DMS 273 (cell line): ENCODE measurements at regions not wholly inside any gene's neighbourhood (a gene's known extent, or its start where the extent isn't known, plus 50 kb on each side); places are given as distances from the start of the nearest gene placed in this dataset.

Experiments
- DNase-seq: peaks from one replicate; lab custom pipeline; 2025; ENCODE audit not compliant: unreplicated experiment; lab: John Stamatoyannopoulos, UW

DNA sequence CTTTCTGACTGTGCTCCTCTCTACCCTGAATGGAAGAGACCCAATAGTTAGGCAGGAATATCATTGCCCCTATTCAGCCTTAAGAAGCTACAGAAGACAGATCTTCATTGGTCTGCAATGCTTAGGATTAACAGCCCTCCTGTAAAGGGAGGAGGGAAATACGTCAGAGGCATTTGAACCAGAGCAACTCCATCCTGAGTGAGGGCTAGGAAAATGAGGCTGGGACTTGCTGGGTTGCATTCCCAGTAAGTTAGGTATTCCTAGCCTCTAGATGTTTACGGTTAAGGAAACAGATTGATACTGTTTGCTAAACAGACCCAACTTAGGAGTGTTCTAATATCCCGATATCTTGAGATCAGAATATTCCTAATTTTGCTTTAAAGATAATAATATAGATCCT is 63.5 kb downstream of the PCDH18 start:
- no peak for DNase-seq

DNA sequence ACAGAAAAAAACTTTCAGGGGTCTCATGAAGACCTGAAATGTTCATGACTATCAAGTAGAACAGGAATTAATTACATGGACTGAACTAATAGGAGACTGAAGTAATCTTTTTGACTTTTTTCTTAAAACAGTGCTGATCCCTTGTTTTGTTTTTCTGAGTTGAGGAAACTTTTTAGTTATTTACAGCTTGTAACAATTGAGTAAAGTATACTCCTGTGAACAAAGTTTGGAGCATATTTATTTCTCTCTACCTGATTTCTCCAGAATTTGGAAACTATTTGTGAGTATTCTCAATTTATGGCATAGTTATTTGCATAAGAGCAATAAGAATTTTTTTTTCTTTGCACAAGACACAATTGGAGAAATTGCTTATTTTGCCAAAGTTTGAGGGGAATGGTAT is 64.8 kb downstream of the PCDH18 start:
- DNase-seq, result no peak

DNA sequence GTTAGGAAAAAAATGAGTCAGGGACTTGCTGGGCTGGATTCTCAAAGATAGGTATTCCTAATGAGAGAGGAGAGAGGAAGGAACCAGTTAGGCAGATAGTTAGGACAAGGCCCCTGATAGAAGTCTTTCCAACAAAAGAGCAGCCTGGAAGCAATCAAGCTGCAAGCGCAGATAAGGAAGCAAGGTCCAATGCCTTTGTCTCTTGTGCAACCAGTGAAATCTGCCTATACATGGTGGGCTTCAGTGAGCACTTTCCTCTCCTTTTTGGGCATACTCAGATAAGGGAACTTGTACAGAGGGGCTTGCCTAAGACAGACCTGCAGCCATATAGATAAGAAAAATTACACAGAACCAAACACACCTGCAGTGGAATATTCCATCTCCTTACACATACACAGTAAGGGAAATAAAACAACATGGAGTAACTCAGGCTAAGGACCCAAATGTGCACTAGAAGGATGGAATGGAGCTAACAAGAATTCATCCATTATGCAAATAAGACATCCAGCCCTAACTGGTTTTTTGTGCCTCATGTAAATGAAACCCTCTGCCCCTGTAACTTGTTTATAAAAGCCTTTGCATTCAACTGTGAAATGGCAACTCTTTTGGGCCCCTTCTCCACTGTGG is 68.8 kb downstream of the PCDH18 start:
- DNase-seq, result no peak

DNA sequence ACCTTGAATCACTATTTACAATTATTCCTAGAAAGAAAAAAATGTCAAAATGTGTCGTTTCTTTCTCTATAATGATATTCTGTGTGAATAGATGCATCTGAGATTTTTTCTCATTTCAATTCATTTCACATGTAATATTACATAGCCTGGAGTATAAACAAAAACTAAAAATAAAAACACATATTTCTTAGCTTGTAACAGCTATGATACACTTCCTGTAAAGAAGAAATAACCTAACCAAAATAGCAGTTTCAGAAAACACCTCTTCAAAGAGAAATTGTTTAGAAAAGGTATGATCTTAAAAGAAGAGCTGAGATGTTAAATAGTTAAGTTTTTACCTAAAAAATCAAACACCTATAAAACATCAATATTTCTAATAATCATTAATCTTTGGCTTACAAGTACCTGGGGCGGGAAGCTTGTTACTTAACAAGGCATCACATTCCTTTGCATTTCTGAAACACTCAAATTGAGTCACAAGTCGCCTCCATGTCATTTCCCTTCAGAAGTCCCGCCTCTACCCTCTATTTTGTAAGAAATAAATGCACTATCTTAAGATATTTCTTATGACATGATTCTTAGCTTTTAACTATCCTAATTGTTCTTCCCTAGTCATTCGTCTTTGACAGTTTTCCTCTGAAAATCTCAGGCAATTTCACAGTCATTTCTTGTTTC is 76.5 kb downstream of the PCDH18 start:
- DNase-seq, result no peak

DNA sequence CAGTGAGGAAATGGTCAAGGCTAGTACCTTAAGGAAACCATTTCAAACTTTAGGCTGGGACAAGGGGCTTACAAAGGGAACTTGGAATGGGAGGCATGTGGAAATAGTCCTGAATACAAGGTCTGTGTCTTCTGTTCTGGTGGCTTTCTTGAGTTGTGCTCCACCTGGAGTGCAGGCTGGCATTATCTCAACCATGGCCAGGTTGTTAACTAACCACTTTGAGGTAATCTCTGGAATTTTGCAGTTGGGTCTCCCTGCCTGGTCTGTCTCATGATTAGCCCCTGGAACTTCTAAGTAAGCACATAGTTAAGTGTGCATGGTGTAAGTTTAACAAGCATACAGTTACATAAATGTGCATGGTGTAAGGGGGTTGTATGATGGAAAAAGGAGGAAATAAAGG is 77.5 kb downstream of the PCDH18 start:
- DNase-seq, result no peak

DNA sequence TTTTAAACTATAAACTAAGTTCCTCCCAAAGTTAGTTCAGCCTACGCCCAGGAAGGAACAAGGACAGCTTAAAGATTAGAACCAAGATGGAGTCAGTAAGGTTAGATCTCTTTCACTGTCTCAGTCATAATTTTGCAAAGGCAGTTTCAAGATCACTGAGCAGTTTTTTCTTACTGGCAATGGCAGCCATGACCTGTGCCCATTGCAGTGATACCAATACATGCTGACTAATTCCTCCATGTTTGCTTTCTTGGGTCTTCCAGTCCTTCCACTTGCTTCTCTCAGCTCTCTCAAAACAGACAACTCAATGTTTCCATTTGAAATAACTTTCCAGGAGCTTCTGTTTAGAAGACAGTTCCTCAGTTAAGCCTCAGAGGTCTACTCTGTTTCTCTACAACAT is 79.5 kb downstream of the PCDH18 start:
- no peak for DNase-seq

DNA sequence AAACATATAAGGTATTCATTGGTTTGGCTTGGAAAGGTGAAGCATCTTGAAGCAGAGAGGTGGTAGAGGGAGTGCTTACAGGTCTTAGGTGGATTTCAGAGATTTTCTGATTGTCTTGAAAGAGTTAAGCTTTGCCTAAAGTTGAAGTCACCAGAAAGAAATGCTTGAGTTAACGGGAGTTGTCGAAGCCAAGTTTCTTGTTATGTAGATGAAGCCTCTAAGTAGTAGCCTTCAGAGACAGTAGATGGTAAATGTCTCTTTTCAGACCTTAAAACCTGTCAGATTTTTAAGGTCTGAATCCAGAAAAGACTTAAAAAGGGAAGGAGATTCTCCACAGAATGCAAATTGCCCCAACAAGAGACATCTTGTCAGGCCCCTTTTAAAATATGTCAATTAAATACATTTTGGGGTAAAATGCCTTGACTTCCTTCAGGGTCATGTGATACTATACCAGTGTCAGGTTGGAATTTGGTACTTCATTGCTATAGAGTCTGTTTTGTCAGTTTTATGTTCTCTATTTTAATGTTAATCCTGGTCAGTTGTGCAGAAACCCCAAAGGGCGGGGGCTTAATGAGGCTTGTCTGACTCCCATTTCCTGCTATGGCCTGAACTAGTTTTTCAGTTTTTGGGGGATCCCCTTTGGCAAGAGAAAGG is 81.0 kb downstream of the PCDH18 start:
- DNase-seq, result no peak

DNA sequence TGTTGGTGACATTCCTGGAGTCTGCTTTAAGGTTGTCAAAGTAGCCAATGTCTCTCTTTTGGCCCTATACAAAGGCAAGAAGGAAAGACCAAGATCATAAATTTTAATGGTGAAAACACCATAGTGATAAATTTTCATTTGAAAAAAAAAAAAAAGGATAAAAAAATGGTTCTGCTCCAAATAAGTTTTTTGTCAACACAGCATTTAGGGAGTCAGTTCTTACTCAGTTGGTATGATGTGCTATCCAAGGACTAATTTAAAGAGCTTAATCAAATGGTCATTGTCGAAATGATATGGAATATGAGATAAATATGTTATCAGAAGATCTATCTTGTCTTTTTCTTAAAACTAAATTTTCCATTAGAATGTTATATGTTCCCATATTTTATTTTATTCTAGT is 83.9 kb downstream of the PCDH18 start:
- DNase-seq, result no peak

DNA sequence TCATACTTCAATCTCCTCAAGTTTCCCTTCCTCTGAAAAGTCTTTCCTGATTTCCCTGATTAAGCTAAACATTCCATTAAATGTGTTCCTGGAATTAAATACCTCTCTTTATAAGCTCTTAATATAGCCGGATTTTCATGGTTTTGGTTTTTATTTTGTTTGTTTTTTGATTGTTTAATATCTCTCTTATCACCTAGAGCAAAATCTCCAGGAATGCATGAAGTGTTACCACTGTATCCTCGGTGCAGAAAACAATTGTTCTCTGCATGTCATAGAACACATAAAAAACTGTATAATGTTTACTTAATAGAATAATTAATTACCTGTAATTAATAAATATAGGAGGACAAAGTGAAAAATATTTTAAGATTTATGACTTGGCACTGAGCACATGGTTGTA is 86.2 kb downstream of the PCDH18 start:
- DNase-seq, result no peak

DNA sequence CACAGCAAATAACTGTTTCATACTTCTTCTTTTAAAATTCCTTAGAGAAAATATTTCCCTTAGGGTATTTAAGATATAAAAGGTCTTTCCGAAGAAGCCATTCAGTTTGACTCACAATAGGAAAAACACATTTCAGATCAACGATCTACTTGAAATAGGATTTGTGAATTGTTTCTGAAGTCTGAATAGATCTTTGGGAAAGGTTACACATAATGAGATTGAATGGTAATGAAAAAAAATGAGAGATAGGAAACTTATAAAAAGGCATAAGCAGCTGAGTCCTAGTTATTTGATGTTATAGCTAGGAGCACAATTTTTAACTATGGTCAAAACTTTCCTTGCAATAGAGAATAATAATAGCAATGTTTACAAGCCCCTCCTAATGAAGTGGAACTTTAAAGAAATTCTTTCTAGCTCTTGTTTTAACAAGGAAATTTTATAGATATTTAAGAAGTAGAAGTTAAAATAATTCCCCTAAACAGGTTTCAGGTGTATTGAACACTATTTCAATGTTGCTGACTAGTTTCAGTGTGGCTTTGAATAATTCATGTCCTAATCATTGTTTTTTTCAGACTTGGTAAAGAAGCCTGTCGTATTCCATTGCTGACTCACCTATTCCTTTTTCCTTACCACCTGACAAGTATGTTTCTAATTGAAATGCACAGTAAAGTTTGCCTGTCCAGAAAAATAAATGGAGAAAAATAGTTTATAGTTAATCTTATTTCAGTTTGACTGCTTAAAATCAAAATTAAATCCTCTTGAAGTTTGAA is 89.1 kb downstream of the PCDH18 start:
- DNase-seq, result no peak

DNA sequence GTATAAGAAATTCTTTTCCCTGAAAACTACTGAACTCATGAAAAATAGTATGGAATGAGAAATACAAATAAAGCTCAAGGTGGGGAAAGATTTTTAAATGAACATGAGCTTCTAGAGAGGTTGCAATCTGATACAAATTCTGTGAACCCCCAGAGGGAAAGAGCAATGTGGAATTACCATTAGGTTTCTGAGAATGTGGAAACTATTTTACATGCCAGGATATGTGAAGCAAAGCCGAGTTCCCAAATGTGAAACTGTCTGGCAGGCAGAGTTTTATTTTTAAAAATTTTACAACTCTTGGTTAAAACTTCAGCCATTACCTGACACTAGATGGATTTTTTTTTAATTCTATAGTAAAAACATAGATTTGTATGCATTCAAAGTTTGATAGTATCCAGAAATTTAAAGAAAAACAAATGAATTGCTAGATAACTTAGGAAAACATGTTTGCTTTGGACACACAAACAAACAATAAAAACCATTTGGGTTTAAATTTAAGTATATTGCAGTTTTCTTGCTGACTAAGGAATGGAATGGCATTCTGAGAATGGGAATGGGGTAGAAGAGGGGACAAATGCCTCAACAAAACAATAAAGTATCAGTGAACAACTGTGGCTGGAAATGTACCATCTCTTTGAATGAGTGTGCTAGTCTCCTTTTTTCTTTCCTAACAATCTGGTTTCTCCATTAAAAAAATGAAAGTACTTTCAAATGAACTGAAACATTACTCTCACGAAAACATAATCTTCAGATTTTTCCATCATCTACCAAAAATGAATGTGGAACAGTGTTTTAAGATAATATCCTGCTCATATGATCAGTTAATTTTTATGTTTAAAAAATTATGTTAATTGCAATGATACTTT is 99.6 kb downstream of the PCDH18 start:
- DNase-seq, result no peak

DNA sequence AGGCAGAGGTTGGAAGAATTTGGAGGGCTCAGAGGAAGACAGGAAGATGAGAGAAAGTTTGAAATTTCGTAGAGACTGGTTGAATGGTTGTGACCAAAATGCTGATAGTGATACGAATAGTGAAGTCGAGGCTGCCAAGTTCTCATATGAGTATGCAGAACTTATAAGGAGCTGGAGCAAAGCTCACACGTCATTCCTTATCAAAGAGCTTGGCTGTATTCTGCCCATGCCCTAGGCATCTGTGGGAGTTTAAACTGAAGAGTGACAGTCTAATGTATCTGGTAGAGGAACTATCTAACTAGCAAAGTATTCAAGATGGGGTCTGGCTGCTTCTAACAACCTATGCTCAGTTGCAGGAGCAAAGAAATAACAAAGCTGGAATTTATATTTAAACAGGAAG is 102.1 kb downstream of the PCDH18 start:
- DNase-seq, result no peak

DNA sequence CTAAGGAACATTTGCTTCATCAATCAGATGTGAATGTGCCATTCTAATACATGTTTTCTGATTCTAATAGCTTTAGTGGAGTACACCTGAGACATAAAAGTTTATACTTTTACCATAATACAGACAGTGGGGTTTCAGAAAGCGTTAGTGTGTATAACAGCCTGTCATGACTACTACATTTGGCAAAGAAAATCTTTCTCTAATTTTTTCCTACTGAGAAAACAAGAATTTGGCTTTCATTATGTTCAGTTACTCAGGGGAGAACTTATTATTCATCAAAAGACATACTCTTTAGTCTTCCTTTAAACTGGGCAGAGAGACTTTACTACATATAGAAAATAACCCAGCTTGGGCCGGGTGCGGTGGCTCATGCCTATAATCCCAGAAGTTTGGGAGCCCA is 104.9 kb downstream of the PCDH18 start:
- no peak for DNase-seq

DNA sequence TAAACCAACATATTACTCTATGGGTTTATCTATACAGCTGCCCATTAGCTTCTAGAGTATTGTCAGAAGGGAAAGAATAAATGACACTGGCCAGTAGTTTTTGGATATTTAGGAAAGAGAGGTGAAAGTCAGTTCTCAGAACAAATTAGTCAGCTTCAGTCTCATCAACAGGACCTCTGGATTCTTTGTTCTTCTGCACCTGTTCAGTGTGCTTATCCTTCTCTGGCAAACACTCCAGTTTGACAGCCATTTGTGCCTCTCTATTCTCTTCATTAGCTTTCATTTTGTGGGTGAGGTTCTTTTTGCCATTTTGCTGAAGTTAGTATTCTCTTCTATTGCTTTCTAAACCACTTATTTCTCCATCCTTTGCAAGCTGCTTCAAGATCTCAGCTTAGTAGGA is 107.0 kb downstream of the PCDH18 start:
- DNase-seq, result no peak

DNA sequence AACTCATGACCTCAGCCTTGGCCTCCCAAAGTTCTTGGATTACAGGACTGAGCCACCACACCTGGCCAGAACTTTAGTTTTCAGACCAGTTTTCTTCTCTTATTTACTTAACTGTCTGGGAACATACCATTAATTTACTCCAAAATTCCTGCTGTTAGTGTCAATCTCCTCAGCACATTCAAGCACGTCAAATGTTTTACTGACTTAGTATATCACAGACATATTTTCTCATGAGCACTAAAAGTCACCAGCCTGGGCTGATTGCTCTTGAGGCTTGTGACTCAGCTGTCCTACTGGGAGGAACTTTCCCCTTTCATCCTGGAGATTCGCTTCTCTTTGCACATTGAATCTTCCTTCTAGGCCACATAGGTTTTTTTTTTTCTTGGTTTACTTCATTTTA is 109.6 kb downstream of the PCDH18 start:
- DNase-seq, result no peak

DNA sequence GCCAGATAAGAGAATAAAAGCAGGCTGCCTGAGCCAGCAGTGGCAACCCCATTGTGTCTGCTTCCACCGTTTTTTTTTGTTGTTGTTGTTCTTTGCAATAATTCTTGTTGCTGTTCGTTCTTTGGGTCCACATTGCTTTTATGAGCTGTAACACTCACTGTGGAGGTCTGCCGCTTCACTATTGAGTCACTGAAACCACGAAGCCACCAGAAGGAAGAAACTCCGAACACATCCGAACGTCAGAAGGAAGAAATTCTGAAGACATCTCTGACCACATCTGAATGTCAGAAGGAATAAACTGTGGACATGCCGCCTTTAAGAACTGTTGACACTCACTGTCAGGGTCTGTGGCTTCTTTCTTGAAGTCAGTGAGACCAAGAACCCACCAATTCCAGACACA is 110.5 kb downstream of the PCDH18 start:
- no peak for DNase-seq

DNA sequence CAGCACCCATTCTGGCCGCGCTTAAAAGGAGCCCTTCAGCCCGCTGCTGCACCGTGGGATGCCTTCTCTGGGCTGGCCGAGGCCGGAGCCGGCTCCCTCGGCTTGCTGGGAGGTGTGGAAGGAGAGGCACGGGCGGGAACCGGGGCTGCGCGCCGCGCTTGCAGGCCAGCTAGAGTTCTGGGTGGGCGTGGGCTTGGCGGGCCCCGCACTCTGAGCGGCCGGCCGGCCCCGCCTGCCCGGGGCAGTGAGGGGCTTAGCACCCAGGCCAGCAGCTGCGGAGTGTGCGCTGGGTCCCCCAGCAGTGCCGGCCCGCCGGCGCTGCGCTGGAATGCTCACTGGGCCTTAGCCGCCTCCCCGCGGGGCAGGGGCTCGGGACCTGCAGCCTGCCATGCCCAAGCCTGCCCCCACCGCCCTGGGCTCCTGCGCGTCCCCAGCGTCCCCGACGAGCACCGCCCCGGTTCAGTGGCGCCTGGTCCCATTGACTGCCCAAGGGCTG is 111.3 kb downstream of the PCDH18 start:
- no peak for DNase-seq

DNA sequence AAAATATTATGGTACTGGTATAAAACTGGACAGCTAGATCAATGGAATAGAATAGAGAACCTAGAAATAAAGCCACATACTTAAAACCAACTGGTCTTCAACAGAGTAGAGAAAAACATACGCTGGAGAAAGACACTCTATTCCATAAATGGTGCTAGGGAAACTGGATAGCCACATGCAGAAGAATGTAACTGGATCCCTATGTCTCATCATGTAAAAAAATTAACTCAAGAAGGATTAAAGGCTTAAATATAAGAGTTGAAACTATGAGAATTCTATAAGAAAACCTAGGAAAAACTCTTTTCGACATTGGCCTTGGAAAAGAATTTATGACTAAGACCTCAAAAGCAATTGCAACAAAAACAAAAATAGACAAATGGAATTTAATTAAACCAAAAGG is 114.6 kb downstream of the PCDH18 start:
- DNase-seq, result no peak

DNA sequence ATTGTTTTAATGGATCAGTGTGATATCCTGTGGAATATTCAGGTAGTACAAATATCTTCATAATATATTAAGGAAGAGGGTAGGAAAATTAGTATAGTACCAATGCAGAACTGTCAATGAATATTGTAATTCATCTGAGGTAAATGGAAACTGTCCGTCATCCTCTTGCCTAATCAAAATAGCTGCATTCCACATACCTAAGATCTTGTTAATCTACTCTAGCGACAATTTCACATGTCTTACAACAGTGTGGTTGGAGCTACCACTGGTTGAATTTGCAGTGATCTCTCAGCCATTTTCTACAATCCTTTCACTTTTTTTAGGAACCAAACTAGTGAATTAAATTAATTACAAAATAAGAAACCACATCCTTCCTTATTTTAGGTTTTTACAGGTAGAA is 117.5 kb downstream of the PCDH18 start:
- no peak for DNase-seq

DNA sequence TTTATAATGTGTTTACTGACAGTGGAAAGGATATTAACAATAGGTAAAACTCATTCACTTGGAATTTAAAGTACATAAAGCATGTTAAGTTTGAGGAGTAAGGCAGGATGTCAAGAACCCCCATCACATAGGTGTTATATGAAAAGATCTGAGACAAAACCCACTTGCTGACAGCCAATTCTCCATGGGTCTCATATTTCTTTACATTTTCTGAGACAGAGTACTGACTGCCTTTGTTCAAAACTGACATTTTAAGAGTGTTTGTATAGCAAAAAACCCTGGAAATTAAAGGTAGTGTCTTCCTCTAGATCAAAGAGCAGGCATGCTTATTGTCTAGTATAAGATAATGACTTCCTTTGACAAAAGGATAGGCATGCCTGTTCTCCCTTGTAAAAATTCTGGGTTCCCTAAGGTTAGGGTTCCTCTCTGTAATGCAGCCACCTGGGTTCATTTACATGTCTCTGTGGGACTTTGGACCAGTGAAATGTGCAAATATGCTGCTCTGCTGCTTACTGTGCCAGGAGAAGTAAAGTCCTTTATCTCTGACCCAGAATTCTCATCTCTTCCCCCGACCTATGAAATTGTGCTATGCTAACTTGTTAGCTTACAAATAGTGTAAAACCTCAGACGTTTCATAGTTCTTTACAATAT is 123.6 kb downstream of the PCDH18 start:
- DNase-seq, result no peak
